K562 (cell line): ENCODE measurements at regions not wholly inside any gene's neighbourhood (a gene's known extent, or its start where the extent isn't known, plus 50 kb on each side); places are given as distances from the start of the nearest gene placed in this dataset.
A peak's percentile ranks its signal among the peaks of the same experiment; 100 is the strongest.

Source experiments
- ATAC-seq: fragments of 200-7000 bp; cut with Tn5 transposase; 3 replicates; pipeline ENCODE4 v1.9.1; 2020; ENCODE audit warnings: moderate library complexity
- BruUV-seq: library from RNA; stranded (reverse); fragments of 400-500 nt; replicated peaks from 2 replicates; lab custom pipeline; 2021; lab: Mats Ljungman, UMichigan
- CTCF ChIA-PET: fragments of 300-600 bp; formaldehyde crosslinking; extraction: SDS; loops from one replicate; lab custom pipeline; 2021; ENCODE audit warnings: low intra/inter-chr PET ratio; lab: Yijun Ruan, JAX
- POLR2A ChIA-PET: fragments of 300-600, 350-650 bp; sonication (Branson Sonifier 250); formaldehyde crosslinking; extraction: SDS; loops from one replicate; lab custom pipeline; 2021; ENCODE audit warnings: antibody characterized with exemption, inconsistent platforms; lab: Yijun Ruan, JAX
- DNase-seq, 4 experiments: peaks; one replicate each; pipeline versions ENCODE4 v3.0.0 to v3.0.0-alpha.2; 2011 to 2018; ENCODE audit warnings: low spot score in 3 of 4, mixed read lengths in 3 of 4; ENCODE audit errors: extremely low read depth in 1 of 4
- FAIRE-seq: peaks from 2 replicates; lab custom pipeline; 2011; peaks lifted over from hg19 to GRCh38; lab: Jason Lieb, UNC
- H2AFZ ChIP-seq: 2 replicates; pipeline ENCODE4 v1.6.0; 2011; ENCODE audit warnings: low read depth, low read length, control low read depth, inconsistent platforms
- H3K27ac ChIP-seq: fragments of 200-600 bp; 3 replicates; pipeline ENCODE4 v1.8.0; 2011; ENCODE audit warnings: low read depth, mild to moderate bottlenecking, control low read depth, inconsistent platforms, low read length, moderate library complexity, mixed read lengths; ENCODE audit errors: extremely low read depth
- H3K27me3 ChIP-seq, 2 experiments: fragments of 300-600 bp in 1 of 2; 2 replicates in 1 of 2; 3 replicates in 1 of 2; pipeline versions ENCODE4 v1.6.0 to v1.8.0; 2011; ENCODE audit warnings: inconsistent platforms in 2 of 2, low read length in 2 of 2, mild to moderate bottlenecking in 1 of 2, mixed read lengths in 1 of 2, moderate library complexity in 1 of 2; ENCODE audit not compliant: control insufficient read depth in 2 of 2, insufficient read depth in 2 of 2
- H3K36me3 ChIP-seq: fragments of 300-600 bp; 3 replicates; pipeline ENCODE4 v1.8.0; 2011; ENCODE audit warnings: mild to moderate bottlenecking, low read length, inconsistent platforms; ENCODE audit not compliant: control insufficient read depth, insufficient read depth
- H3K4me1 ChIP-seq, 2 experiments: fragments of 200-600 bp in 1 of 2; replicated peaks in 1 of 2; 2 replicates in 1 of 2; 3 replicates in 1 of 2; pipeline versions ENCODE4 v1.5.1 to v1.8.0; 2011; ENCODE audit warnings: inconsistent platforms in 2 of 2, low read length in 2 of 2, mild to moderate bottlenecking in 1 of 2, mixed read lengths in 1 of 2, moderate library complexity in 1 of 2; ENCODE audit not compliant: control insufficient read depth in 2 of 2, insufficient read depth in 2 of 2
- H3K4me2 ChIP-seq: 2 replicates; pipeline ENCODE4 v1.6.1; 2011; ENCODE audit warnings: low read length, control low read depth, inconsistent platforms, mixed read lengths; ENCODE audit not compliant: insufficient read depth
- H3K4me3 ChIP-seq: fragments of 200-600 bp; sonication (generic), shearing (Covaris generic); 2 replicates; pipeline ENCODE4 v1.5.1; 2016; ENCODE audit warnings: control low read depth, inconsistent platforms
- H3K79me2 ChIP-seq: fragments of 200-600 bp; 3 replicates; pipeline ENCODE4 v1.8.0; 2011; ENCODE audit warnings: low read length, inconsistent platforms; ENCODE audit not compliant: control insufficient read depth, insufficient read depth
- H3K9ac ChIP-seq, 2 experiments: 2 replicates each; pipeline versions ENCODE4 v1.6.0 to v1.6.1; 2011; ENCODE audit warnings: low read depth in 2 of 2, low read length in 2 of 2, control low read depth in 1 of 2, inconsistent platforms in 1 of 2, mild to moderate bottlenecking in 1 of 2, mixed read lengths in 1 of 2; ENCODE audit not compliant: insufficient read depth in 1 of 2
- H3K9me1 ChIP-seq: one replicate; pipeline ENCODE4 v1.6.0; 2011; ENCODE audit warnings: inconsistent platforms, mild to moderate bottlenecking, low read length, moderate library complexity; ENCODE audit not compliant: control insufficient read depth, insufficient read depth
- H3K9me3 ChIP-seq: replicated peaks from 2 replicates; pipeline ENCODE4 v1.5.1; 2011; ENCODE audit warnings: low read depth, low read length, inconsistent platforms; ENCODE audit not compliant: control insufficient read depth, insufficient read depth
- H4K20me1 ChIP-seq: replicated peaks from 2 replicates; pipeline ENCODE4 v1.6.1; 2011; ENCODE audit warnings: low read length, inconsistent platforms, mixed read lengths; ENCODE audit not compliant: control insufficient read depth, insufficient read depth
- ARHGAP35 ChIP-seq: fragments of 450-650 bp; IDR thresholded peaks from 2 replicates; pipeline ENCODE4 v1.6.1; 2018; ENCODE audit not compliant: partially characterized antibody
- ASH1L ChIP-seq: fragments of 450-650 bp; IDR thresholded peaks from 2 replicates; pipeline ENCODE4 v1.6.1; 2018; ENCODE audit warnings: borderline replicate concordance, mild to moderate bottlenecking, low read depth; ENCODE audit not compliant: partially characterized antibody
- CBX3 ChIP-seq, 2 experiments: IDR thresholded peaks; 1 replicate in 1 of 2; 2 replicates in 1 of 2; pipeline ENCODE4 v1.6.1; 2012; ENCODE audit warnings: inconsistent platforms in 2 of 2, low read length in 2 of 2, borderline replicate concordance in 1 of 2, control low read depth in 1 of 2
- CCAR2 ChIP-seq: fragments of 200-400 bp; formaldehyde crosslinking; IDR thresholded peaks from 2 replicates; pipeline ENCODE4 v1.6.1; 2017; ENCODE audit warnings: mild to moderate bottlenecking, low read depth, low read length
- ETV1 ChIP-seq: fragments of 450-650 bp; conservative IDR thresholded peaks from 2 replicates; pipeline ENCODE4 v1.6.1; 2016; ENCODE audit warnings: missing genetic modification characterization, control low read depth, low read depth, missing compliant biosample characterization
- FIP1L1 ChIP-seq: fragments of 200-400 bp; formaldehyde crosslinking; IDR thresholded peaks from 2 replicates; pipeline ENCODE4 v1.6.1; 2018; ENCODE audit warnings: mild to moderate bottlenecking, low read depth, low read length; ENCODE audit not compliant: poor library complexity, severe bottlenecking
- LARP7 ChIP-seq: fragments of 450-650 bp; IDR thresholded peaks from 2 replicates; pipeline ENCODE4 v1.6.1; 2016
- MEIS2 ChIP-seq: fragments of 450-650 bp; IDR thresholded peaks from 2 replicates; pipeline ENCODE4 v1.6.1; 2014; ENCODE audit warnings: mild to moderate bottlenecking; ENCODE audit not compliant: partially characterized antibody
- NCOA1 ChIP-seq: fragments of 450-650 bp; IDR thresholded peaks from 2 replicates; pipeline ENCODE4 v1.6.1; 2016; ENCODE audit warnings: low read depth
- NRF1 ChIP-seq, 2 experiments: fragments of 450-650 bp; IDR thresholded peaks in 1 of 2; conservative IDR thresholded peaks in 1 of 2; 2 replicates each; pipeline ENCODE4 v1.6.1; 2014; ENCODE audit warnings: mild to moderate bottlenecking in 2 of 2
- ZKSCAN3 ChIP-seq: fragments of 250-450 bp; sonication (Bioruptor Pico); IDR thresholded peaks from 2 replicates; pipeline ENCODE4 v1.4.0; 2020
- ZNF143 ChIP-seq: sonication (generic); formaldehyde crosslinking; IDR thresholded peaks from 2 replicates; pipeline ENCODE4 v1.9.0; 2022; ENCODE audit warnings: mild to moderate bottlenecking, missing genetic modification reagents
- ZNF668 ChIP-seq: fragments of 250-450 bp; sonication (Bioruptor Pico); IDR thresholded peaks from 2 replicates; pipeline ENCODE4 v1.8.0; 2022; ENCODE audit warnings: mild to moderate bottlenecking, inconsistent platforms
- WGBS: fragments of 100-300 bp; shearing (Covaris generic); methylation state at CpG from one replicate; pipeline ENCODE4 v1.1.6; 2016; ENCODE audit warnings: low coverage, mixed read lengths; ENCODE audit not compliant: insufficient coverage; ENCODE audit errors: missing lambda C conversion rate; 5-methylcytosine and 5-hydroxymethylcytosine counted together
- in situ Hi-C: fragments of 300-500 bp; cut with MboI; formaldehyde crosslinking; loops from 4 replicates; pipeline ENCODE4 v1.15.0; 2018; ENCODE audit warnings: inconsistent platforms, mixed read lengths
- intact Hi-C: fragments of 100-400 bp; cut with micrococcal nuclease; formaldehyde crosslinking; loops from 2 replicates; pipeline ENCODE4 v1.14.2; 2022
- TF ChIP-seq, protein P1 (sequence below): fragments of 450-650 bp; formaldehyde crosslinking; conservative IDR thresholded peaks from 2 replicates; pipeline ENCODE4 v1.4.0; 2022; ENCODE audit warnings: mild to moderate bottlenecking, missing genetic modification characterization
- TF ChIP-seq, protein P2 (sequence below): fragments of 450-650 bp; formaldehyde crosslinking; IDR thresholded peaks from 2 replicates; pipeline ENCODE4 v1.4.0; 2020; ENCODE audit warnings: mild to moderate bottlenecking, moderate library complexity
- TF ChIP-seq, protein P3 (sequence below): fragments of 450-650 bp; IDR thresholded peaks from 2 replicates; pipeline ENCODE4 v1.6.1; 2016; ENCODE audit warnings: antibody characterized with exemption
- TF ChIP-seq, protein P4 (sequence below): fragments of 250-450 bp; sonication (Bioruptor Pico); IDR thresholded peaks from 2 replicates; pipeline ENCODE4 v1.8.0; 2021; ENCODE audit warnings: moderate library complexity, mild to moderate bottlenecking, inconsistent platforms

DNA sequence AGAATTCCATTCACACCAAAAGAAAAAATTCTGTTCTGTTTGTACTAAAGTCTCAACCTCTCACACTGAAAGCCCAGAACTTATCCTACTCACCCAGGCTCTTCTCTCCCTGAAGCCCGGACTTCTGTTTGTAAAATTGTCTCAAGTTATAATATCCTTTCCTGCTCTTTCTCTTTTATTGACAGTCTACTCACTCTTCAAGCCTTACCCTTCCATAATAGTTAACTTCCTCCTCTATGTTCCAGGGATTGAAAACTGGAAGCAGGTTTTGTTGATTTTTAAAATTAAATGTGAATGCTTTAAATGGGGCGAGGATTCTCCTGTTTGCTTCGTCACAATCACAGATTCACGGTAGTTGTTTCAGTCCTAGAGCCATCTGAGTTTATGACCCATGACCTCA is 51.7 kb upstream of the CCDC112 start:
- whole genome bisulfite sequencing, result 2% methylated on average over 4 of the region's 4 CpGs
- BruUV-seq, result no TSS peak
- POLR2A ChIA-PET, result interaction anchor here (0.6 kb wide), 1 partner anchor 91 kb away, joined by 3 read pairs; no protein-coding TSS in a partner anchor

More for the DNA sequence above, 51.7 kb upstream of the CCDC112 start:
- FAIRE-seq, result no peak
- no peak overlapping the region for H3K27ac ChIP-seq
- in situ Hi-C loops (no loop called here), intact Hi-C loops (no loop called here)
- no peaks in the 10 kb centered on the region for H3K9me1 ChIP-seq
- no peaks in the 10 kb centered on the region for H4K20me1 ChIP-seq
- no peaks in the 10 kb centered on the region for H3K9me3 ChIP-seq
- no peak for DNase-seq
- H2AFZ ChIP-seq, result 0 out of 2 replicates have a peak overlapping the region, but pooled peaks have one; percentile 7
- no peaks in the 10 kb centered on the region for H3K36me3 ChIP-seq
- no peaks in the 10 kb centered on the region for H3K27me3 ChIP-seq
- ATAC-seq, result no peak
- no peaks in the 10 kb centered on the region for H3K79me2 ChIP-seq
- TF ChIP-seq FIP1L1 (no peak), ETV1 (tag) (no peak), NCOA1 (no peak), CCAR2 (no peak), CBX3 (IDR thresholded peaks at IDR 0.05; ENCODE audit: borderline replicate concordance in 1 of 2, low read length in 2 of 2) (no peak), ZKSCAN3 (CRISPR knock-in tag) (no peak), ARHGAP35 (no peak), MEIS2 (no peak), LARP7 (no peak), ZNF143 (CRISPR knock-in tag) (no peak), NRF1 (conservative IDR thresholded peaks at IDR 0.05 in 1 of 2, IDR thresholded peaks at IDR 0.05 in 1 of 2) (no peak), ZNF668 (CRISPR knock-in tag) (no peak), ASH1L (no peak)
- TF ChIP-seq, protein P1, sequence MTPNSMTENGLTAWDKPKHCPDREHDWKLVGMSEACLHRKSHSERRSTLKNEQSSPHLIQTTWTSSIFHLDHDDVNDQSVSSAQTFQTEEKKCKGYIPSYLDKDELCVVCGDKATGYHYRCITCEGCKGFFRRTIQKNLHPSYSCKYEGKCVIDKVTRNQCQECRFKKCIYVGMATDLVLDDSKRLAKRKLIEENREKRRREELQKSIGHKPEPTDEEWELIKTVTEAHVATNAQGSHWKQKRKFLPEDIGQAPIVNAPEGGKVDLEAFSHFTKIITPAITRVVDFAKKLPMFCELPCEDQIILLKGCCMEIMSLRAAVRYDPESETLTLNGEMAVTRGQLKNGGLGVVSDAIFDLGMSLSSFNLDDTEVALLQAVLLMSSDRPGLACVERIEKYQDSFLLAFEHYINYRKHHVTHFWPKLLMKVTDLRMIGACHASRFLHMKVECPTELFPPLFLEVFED (CRISPR knock-in tag), result no peak
- TF ChIP-seq, protein P2, sequence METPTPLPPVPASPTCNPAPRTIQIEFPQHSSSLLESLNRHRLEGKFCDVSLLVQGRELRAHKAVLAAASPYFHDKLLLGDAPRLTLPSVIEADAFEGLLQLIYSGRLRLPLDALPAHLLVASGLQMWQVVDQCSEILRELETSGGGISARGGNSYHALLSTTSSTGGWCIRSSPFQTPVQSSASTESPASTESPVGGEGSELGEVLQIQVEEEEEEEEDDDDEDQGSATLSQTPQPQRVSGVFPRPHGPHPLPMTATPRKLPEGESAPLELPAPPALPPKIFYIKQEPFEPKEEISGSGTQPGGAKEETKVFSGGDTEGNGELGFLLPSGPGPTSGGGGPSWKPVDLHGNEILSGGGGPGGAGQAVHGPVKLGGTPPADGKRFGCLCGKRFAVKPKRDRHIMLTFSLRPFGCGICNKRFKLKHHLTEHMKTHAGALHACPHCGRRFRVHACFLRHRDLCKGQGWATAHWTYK, result no peak
- TF ChIP-seq, protein P3, sequence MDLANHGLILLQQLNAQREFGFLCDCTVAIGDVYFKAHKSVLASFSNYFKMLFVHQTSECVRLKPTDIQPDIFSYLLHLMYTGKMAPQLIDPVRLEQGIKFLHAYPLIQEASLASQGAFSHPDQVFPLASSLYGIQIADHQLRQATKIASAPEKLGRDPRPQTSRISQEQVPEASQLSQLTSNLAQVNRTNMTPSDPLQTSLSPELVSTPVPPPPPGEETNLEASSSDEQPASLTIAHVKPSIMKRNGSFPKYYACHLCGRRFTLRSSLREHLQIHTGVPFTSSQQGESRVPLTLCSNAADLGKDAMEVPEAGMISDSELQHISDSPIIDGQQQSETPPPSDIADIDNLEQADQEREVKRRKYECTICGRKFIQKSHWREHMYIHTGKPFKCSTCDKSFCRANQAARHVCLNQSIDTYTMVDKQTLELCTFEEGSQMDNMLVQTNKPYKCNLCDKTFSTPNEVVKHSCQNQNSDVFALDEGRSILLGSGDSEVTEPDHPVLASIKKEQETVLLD, result no peak
- TF ChIP-seq, protein P4, sequence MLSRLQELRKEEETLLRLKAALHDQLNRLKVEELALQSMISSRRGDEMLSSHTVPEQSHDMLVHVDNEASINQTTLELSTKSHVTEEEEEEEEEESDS, result no peak
- no peak overlapping the region for H3K4me3 ChIP-seq
- CTCF ChIA-PET, result no interaction called here
- H3K4me2 ChIP-seq, result no peak overlapping the region
- H3K9ac ChIP-seq, result no peak overlapping the region
- peaks cover 0 to 7% of the 10 kb centered on the region in 2 experiments; a peak in 2 of 5 replicates for H3K4me1 ChIP-seq
